Nephron (organoid): ENCODE measurements at regions not wholly inside any gene's neighbourhood (a gene's known extent, or its start where the extent isn't known, plus 50 kb on each side); places are given as distances from the start of the nearest gene placed in this dataset.

Source experiments
- H3K27ac Mint-ChIP-seq, 3 experiments: 2 replicates each; pipeline ENCODE4 v1.8.0; 2020; ENCODE audit warnings: mixed read lengths in 3 of 3, mild to moderate bottlenecking in 2 of 3, moderate library complexity in 1 of 3
- H3K27me3 Mint-ChIP-seq: 2 replicates; pipeline ENCODE4 v1.8.0; 2021; ENCODE audit warnings: low read depth, mild to moderate bottlenecking, moderate library complexity, mixed read lengths
- H3K36me3 Mint-ChIP-seq: 2 replicates; pipeline ENCODE4 v1.8.0; 2020; ENCODE audit warnings: low read depth, mixed read lengths
- H3K4me1 Mint-ChIP-seq: 2 replicates; pipeline ENCODE4 v1.8.0; 2020; ENCODE audit warnings: mixed read lengths
- H3K4me3 Mint-ChIP-seq, 3 experiments: 2 replicates each; pipeline ENCODE4 v1.8.0; 2020; ENCODE audit warnings: mild to moderate bottlenecking in 3 of 3, mixed read lengths in 3 of 3, moderate library complexity in 2 of 3
- H3K9me3 Mint-ChIP-seq: 2 replicates; pipeline ENCODE4 v1.8.0; 2020; ENCODE audit warnings: mixed read lengths
- TF ChIP-seq, protein P1 (sequence below), 3 experiments: fragments of 200-600 bp; sonication (generic); IDR thresholded peaks; one replicate each; pipeline ENCODE4 v1.5.0; 2021; ENCODE audit warnings: antibody characterized with exemption in 3 of 3; ENCODE audit not compliant: unreplicated experiment in 3 of 3

DNA sequence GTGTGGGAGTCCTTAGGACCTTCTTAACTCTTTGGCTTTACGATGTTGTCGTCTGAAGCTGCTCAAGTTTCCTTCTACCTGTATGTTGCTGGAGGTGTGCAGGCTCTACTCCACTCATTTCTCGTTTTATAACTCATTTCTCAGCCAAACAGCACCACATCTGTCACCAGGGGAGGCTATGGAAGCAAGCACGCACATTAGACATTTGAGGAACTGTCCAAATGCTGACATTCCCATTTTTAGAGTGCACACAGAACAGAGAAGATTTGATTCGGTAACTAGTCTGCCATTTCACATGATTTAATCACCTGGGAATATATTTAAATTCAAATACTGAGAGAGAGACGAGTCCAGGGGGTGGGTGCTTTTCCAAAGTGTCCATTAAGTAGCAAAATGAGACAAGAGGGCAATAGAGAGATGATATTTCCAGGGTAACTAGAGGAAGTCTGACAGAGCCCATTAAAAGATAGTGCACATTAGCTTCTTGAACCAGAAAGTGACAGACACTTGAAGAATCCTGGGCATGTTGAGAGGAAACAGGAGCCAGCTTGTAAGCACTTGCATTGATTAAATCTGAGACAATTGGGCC, 793.3 kb downstream of the TDRD15 start:
- no peaks in the 10 kb centered on the region for H3K36me3 Mint-ChIP-seq
- no peak overlapping the region for H3K27ac Mint-ChIP-seq
- TF ChIP-seq, protein P1, sequence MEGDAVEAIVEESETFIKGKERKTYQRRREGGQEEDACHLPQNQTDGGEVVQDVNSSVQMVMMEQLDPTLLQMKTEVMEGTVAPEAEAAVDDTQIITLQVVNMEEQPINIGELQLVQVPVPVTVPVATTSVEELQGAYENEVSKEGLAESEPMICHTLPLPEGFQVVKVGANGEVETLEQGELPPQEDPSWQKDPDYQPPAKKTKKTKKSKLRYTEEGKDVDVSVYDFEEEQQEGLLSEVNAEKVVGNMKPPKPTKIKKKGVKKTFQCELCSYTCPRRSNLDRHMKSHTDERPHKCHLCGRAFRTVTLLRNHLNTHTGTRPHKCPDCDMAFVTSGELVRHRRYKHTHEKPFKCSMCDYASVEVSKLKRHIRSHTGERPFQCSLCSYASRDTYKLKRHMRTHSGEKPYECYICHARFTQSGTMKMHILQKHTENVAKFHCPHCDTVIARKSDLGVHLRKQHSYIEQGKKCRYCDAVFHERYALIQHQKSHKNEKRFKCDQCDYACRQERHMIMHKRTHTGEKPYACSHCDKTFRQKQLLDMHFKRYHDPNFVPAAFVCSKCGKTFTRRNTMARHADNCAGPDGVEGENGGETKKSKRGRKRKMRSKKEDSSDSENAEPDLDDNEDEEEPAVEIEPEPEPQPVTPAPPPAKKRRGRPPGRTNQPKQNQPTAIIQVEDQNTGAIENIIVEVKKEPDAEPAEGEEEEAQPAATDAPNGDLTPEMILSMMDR (IDR thresholded peaks at IDR 0.05; ENCODE audit: unreplicated experiment in 3 of 3) = peak; percentile 30 to 34 (median 32)
- H3K9me3 Mint-ChIP-seq = no peaks in the 10 kb centered on the region
- no peak overlapping the region for H3K4me3 Mint-ChIP-seq
- no peaks in the 10 kb centered on the region for H3K27me3 Mint-ChIP-seq
- H3K4me1 Mint-ChIP-seq = no peaks in the 10 kb centered on the region

DNA sequence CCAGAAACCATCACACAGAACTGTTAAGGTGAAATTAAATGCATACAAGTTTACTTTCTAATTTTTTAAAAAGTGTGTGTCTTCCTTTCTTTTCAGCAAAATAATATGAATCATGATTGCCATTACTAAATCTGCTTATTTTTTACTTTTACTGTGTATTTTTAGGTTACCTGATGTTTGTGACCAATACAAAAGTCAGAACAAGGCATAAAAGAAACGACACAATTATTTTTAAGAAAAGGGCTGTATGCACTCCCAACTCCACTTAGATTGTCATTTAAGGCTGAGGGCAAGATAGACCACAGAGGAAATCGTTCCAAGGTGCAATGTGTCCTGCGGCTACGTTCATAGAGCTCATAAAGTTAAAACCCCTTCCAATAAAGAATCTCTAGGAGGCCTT, 797.0 kb downstream of the TDRD15 start:
- Mint-ChIP-seq H3K4me1 (no peaks in the 10 kb centered on the region), H3K27me3 (no peaks in the 10 kb centered on the region)

GRCh38 chr2:21924640-21925285, 801.0 kb downstream of the TDRD15 start:
- Mint-ChIP-seq H3K27me3 (no peaks in the 10 kb centered on the region), H3K27ac (no peak overlapping the region), H3K9me3 (peaks cover 9% of the 10 kb centered on the region), H3K4me3 (no peak overlapping the region), H3K36me3 (no peaks in the 10 kb centered on the region), H3K4me1 (no peaks in the 10 kb centered on the region)
- TF ChIP-seq, protein P1 (IDR thresholded peaks at IDR 0.05; ENCODE audit: unreplicated experiment in 3 of 3) = no peak

More for the DNA sequence above, 797.0 kb downstream of the TDRD15 start:
- no peaks in the 10 kb centered on the region for H3K36me3 Mint-ChIP-seq
- no peak overlapping the region for H3K27ac Mint-ChIP-seq
- H3K9me3 Mint-ChIP-seq = peaks cover 6% of the 10 kb centered on the region
- TF ChIP-seq, protein P1 (IDR thresholded peaks at IDR 0.05; ENCODE audit: unreplicated experiment in 3 of 3) = no peak
- H3K4me3 Mint-ChIP-seq = no peak overlapping the region

DNA sequence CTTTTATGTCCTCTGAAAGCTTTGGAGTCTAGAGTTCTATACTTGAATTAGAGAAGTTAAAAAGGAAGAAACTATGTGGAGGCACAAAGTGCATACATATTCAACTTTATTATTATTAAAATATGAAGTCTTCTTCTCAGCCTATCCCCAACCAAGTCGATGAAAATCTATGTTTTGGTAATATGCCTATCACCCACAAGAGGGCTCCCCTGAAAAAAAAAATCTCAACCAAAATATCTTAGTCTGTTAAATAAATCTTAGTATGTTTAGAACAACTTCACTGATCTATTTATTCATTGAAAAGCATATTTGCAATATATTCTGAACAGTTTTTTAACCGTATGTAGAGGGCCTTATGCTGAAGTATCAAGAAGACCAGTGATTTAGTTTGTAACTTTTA, 804.5 kb downstream of the TDRD15 start:
- H3K36me3 Mint-ChIP-seq = no peaks in the 10 kb centered on the region
- peaks cover 10% of the 10 kb centered on the region for H3K4me1 Mint-ChIP-seq
- TF ChIP-seq, protein P1 (IDR thresholded peaks at IDR 0.05; ENCODE audit: unreplicated experiment in 3 of 3) = peak; percentile 18 to 32 (median 23)
- no peak overlapping the region for H3K27ac Mint-ChIP-seq
- H3K4me3 Mint-ChIP-seq = no peak overlapping the region
- no peaks in the 10 kb centered on the region for H3K27me3 Mint-ChIP-seq
- H3K9me3 Mint-ChIP-seq = peaks cover 9% of the 10 kb centered on the region

DNA sequence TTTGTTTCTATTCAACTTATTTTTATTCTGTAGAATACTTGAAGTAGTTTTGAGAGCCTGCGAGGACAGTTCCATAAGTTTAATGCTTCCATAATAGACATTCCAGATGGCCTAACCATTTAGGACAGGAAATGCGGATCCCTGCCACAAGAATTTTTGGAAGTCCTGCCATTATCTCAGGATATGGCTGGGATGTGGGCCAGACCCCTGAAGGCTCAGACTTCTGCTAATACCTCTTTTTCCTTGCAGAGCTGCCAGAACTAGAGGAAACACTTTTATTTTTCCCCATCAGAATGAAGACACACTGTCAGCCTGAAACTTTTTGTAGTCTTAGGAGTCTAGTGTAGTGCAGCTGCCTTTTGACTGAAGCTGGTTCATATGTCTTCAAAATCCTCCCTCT, 806.5 kb downstream of the TDRD15 start:
- H3K36me3 Mint-ChIP-seq = no peaks in the 10 kb centered on the region
- no peaks in the 10 kb centered on the region for H3K27me3 Mint-ChIP-seq
- H3K4me1 Mint-ChIP-seq = peaks cover 10% of the 10 kb centered on the region
- H3K9me3 Mint-ChIP-seq = peaks cover 6% of the 10 kb centered on the region
- H3K4me3 Mint-ChIP-seq = no peak overlapping the region
- TF ChIP-seq, protein P1 (IDR thresholded peaks at IDR 0.05; ENCODE audit: unreplicated experiment in 3 of 3) = no peak
- H3K27ac Mint-ChIP-seq = no peak overlapping the region

GRCh38 chr2:21939967-21940366, 816.2 kb downstream of the TDRD15 start:
- H3K9me3 Mint-ChIP-seq = no peaks in the 10 kb centered on the region
- H3K27me3 Mint-ChIP-seq = no peaks in the 10 kb centered on the region
- H3K27ac Mint-ChIP-seq = no peak overlapping the region
- H3K36me3 Mint-ChIP-seq = no peaks in the 10 kb centered on the region
- no peak overlapping the region for H3K4me3 Mint-ChIP-seq
- no peaks in the 10 kb centered on the region for H3K4me1 Mint-ChIP-seq
- TF ChIP-seq, protein P1 (IDR thresholded peaks at IDR 0.05; ENCODE audit: unreplicated experiment in 3 of 3) = no peak
